ENCODE measurements at regions not wholly inside any gene's neighbourhood (a gene's known extent, or its start where the extent isn't known, plus 50 kb on each side); places are given as distances from the start of the nearest gene placed in this dataset.
A peak's percentile ranks its signal among the peaks of the same experiment; 100 is the strongest.

DNA sequence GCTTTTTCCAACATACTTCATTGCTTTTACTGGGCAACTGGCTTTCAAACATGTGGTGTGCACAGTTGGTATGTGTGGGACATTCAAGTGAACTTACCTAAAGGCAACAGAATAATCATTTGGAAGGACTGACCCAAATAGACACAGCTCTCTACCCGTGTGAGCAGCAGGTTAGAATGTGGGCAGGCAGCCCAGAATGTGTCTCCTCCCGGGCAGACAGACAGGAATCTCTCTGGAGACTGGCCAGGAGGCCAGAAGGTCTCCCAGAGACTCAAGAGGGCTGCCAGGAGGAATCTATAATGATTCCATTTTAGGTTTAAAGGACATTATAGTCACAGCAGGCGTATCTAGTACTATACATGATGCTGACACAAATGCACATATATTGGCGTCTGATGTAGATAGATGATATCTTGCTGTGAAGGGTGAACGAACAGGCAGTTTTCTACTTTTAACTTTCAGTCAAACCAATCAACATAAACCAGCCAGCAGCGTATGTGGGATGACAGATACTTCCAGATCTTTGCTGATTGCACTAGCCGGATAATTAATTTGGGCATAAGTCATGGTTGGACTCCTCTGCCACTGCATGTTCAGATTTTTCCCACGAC is 297.4 kb upstream of the ZNF608 start:
- no peak overlapping the region for H3K4me3 ChIP-seq
- DNase-seq (peak; percentile 42 to 49 (median 42)), ATAC-seq (ENCODE audit: insufficient read depth, low FRiP score) (no peak)
- no peaks in the 10 kb centered on the region for H3K9me3 ChIP-seq (ENCODE audit: control insufficient read depth in 4 of 4, insufficient read depth in 3 of 4, low read length in 3 of 4)
- H3K4me1 ChIP-seq (ENCODE audit: control insufficient read depth in 5 of 5, insufficient read depth in 5 of 5, low read length in 5 of 5) = peaks cover 4 to 34% (median 17%) of the 10 kb centered on the region in 5 donors
- H3K36me3 ChIP-seq (ENCODE audit: control insufficient read depth in 4 of 4, insufficient read depth in 4 of 4, low read length in 4 of 4) = no peaks in the 10 kb centered on the region
- H3K27me3 ChIP-seq (ENCODE audit: control insufficient read depth in 3 of 3, insufficient read depth in 3 of 3, low read length in 2 of 3) = no peaks in the 10 kb centered on the region
- no peak overlapping the region for H3K9ac ChIP-seq (ENCODE audit: insufficient read depth in 1 of 2, low read length in 2 of 2)
- H3K27ac ChIP-seq (ENCODE audit: low read depth in 1 of 2, low read length in 1 of 2) = no peak overlapping the region
- WGBS, 2 donors = 45 to 70% methylated on average over 8 of the region's 8 CpGs
- TF ChIP-seq, protein P1, sequence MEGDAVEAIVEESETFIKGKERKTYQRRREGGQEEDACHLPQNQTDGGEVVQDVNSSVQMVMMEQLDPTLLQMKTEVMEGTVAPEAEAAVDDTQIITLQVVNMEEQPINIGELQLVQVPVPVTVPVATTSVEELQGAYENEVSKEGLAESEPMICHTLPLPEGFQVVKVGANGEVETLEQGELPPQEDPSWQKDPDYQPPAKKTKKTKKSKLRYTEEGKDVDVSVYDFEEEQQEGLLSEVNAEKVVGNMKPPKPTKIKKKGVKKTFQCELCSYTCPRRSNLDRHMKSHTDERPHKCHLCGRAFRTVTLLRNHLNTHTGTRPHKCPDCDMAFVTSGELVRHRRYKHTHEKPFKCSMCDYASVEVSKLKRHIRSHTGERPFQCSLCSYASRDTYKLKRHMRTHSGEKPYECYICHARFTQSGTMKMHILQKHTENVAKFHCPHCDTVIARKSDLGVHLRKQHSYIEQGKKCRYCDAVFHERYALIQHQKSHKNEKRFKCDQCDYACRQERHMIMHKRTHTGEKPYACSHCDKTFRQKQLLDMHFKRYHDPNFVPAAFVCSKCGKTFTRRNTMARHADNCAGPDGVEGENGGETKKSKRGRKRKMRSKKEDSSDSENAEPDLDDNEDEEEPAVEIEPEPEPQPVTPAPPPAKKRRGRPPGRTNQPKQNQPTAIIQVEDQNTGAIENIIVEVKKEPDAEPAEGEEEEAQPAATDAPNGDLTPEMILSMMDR (IDR thresholded peaks at IDR 0.05; ENCODE audit: control extremely low read depth, extremely low read depth) = no peak

DNA sequence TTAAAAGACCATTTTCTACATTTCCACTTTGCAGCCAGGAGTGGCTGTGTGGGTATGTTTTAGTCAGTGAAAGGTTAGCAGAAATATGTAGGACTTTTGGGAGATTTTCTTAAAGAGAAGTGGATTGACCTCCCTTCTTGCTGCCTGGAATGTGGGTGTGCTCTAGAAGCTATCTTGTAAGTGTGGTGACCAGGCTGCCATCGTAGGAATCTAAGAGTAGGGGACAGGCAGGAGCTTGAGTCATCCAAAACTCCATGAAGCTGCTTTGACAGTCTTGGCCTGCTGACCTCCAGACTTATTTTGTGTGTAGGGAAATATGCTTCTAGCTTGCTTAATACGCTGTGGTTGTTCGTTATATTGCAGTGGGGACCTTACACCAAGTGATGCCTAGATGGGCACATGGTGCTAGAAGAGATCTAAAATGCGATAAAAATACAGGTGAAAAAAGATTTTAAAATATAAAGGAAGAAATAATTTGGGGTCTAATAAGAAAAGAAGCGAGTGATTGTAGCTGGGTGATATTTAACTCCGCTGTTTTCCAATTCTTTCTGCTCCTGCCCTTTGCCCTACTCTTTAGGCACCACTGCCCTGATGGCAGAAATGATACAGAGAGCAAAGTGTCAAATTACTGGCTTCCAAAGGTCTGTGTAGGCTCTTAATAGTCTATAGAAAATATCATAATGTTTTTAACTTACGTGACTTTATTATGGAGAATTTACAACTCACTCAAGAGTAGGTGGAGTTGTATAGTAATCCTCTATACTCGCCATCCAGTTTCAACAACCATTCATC is 298.2 kb upstream of the ZNF608 start:
- no peaks in the 10 kb centered on the region for H3K27me3 ChIP-seq (ENCODE audit: control insufficient read depth in 3 of 3, insufficient read depth in 3 of 3, low read length in 2 of 3)
- H3K9me3 ChIP-seq (ENCODE audit: control insufficient read depth in 4 of 4, insufficient read depth in 3 of 4, low read length in 3 of 4) = no peaks in the 10 kb centered on the region
- no peak for DNase-seq
- no peak overlapping the region for H3K9ac ChIP-seq (ENCODE audit: insufficient read depth in 1 of 2, low read length in 2 of 2)
- 90 to 92% methylated on average over 8 of the region's 8 CpGs for WGBS, 2 donors
- TF ChIP-seq, protein P1 (IDR thresholded peaks at IDR 0.05; ENCODE audit: control extremely low read depth, extremely low read depth) = no peak
- no peak overlapping the region for H3K4me3 ChIP-seq
- H3K27ac ChIP-seq (ENCODE audit: low read depth in 1 of 2, low read length in 1 of 2) = no peak overlapping the region
- H3K36me3 ChIP-seq (ENCODE audit: control insufficient read depth in 4 of 4, insufficient read depth in 4 of 4, low read length in 4 of 4) = no peaks in the 10 kb centered on the region
- H3K4me1 ChIP-seq (ENCODE audit: control insufficient read depth in 5 of 5, insufficient read depth in 5 of 5, low read length in 5 of 5) = peaks cover 4 to 38% (median 17%) of the 10 kb centered on the region in 5 donors
- ATAC-seq (ENCODE audit: insufficient read depth, low FRiP score) = no peak

DNA sequence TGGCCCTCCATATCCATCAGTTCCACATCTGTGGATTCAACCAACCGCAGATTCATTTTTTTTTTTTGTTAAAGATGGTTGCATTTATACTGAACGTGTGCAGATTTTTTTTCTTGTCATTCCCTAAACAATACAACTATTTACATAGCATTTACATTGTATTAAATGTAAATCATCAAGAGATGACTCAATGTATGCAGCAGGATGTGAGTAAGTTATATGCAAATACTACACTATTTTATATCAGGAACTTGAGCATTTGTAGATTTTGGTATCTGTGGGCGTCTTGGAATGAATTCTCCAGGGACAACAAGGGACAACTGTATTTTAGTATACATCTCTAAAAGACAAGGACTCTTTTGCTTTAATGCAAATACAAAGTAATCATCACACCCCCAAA is 299.2 kb upstream of the ZNF608 start:
- ATAC-seq (ENCODE audit: insufficient read depth, low FRiP score) = no peak
- Histone ChIP-seq H3K9ac (ENCODE audit: insufficient read depth in 1 of 2, low read length in 2 of 2) (no peak overlapping the region), H3K27me3 (ENCODE audit: control insufficient read depth in 3 of 3, insufficient read depth in 3 of 3, low read length in 2 of 3) (no peaks in the 10 kb centered on the region), H3K27ac (ENCODE audit: low read depth in 1 of 2, low read length in 1 of 2) (no peak overlapping the region), H3K9me3 (ENCODE audit: control insufficient read depth in 4 of 4, insufficient read depth in 3 of 4, low read length in 3 of 4) (no peaks in the 10 kb centered on the region), H3K36me3 (ENCODE audit: control insufficient read depth in 4 of 4, insufficient read depth in 4 of 4, low read length in 4 of 4) (no peaks in the 10 kb centered on the region), H3K4me1 (ENCODE audit: control insufficient read depth in 5 of 5, insufficient read depth in 5 of 5, low read length in 5 of 5) (peaks cover 4 to 43% (median 17%) of the 10 kb centered on the region in 5 donors), H3K4me3 (no peak overlapping the region)
- WGBS, 2 donors = 89 to 96% methylated on average over 3 of the region's 3 CpGs
- TF ChIP-seq, protein P1 (IDR thresholded peaks at IDR 0.05; ENCODE audit: control extremely low read depth, extremely low read depth) = no peak
- no peak for DNase-seq

All from lung (tissue), 11 donors.